ENCODE measurements at regions not wholly inside any gene's neighbourhood (a gene's known extent, or its start where the extent isn't known, plus 50 kb on each side); places are given as distances from the start of the nearest gene placed in this dataset.
"Not testable (repeated sequence)": the region's sequence is repeated elsewhere in the genome, so short reads cannot be mapped to it uniquely, and the experiment has no call there.

GRCh38 chr2:180695586-180696401 lies 284.6 kb upstream of the UBE2E3 start:
- DNase-seq (ENCODE audit: low spot score): no peak

- DNase-seq (ENCODE audit: low spot score): no peak
Measured at GRCh38 chr2:180694445-180695421, 285.7 kb upstream of the UBE2E3 start.

DNA sequence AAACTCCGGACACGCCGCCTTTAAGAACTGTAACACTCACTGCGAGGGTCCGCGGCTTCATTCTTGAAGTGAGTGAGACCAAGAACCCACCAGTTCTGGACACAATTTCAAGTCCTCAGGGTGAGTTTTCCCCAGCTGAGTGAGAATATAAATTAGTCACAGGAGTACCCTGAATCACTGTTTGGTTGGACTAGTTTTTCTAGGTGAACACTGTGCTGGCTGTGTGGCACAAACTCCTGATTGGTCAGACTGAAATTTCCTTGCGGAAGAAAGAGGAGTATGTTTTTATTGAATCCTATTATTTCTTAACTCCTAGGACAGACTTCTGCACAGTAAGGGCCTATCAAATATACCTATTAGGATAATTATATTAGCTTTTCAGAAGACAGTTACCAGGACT lies 288.1 kb upstream of the UBE2E3 start:
- DNase-seq (ENCODE audit: low spot score): no peak

- DNase-seq (ENCODE audit: low spot score): not testable (repeated sequence)
Measured at GRCh38 chr2:180691855-180692223, 288.6 kb upstream of the UBE2E3 start.

DNA sequence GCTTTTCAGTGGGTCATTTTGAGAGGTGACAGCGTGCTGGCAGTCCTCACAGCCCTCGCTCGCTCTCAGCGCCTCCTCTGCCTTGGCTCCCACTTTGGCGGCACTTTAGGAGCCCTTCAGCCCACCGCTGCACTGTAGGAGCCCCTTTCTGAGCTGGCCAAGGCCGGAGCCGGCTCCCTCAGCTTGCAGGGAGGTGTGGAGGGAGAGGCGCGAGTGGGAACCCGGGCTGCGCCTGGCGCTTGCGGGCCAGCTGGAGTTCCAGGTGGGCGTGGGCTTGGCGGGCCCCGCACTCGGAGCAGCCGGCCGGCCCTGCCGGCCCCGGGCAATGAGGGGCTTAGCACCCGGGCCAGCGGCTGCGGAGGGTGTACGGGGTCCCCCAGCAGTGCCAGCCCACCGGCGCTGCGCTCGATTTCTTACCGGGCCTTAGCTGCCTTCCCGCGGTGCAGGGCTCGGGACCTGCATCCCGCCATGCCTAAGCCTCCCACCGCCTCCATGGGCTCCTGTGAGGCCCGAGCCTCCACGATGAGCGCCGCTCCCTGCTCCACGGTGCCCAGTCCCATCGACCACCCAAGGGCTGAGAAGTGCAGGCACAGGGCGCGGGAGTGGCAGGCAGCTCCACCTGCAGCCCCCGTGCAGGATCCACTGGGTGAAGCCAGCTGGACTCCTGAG lies 289.1 kb upstream of the UBE2E3 start:
- DNase-seq (ENCODE audit: low spot score): not testable (repeated sequence)

- DNase-seq (ENCODE audit: low spot score): no peak
Measured at GRCh38 chr2:180690611-180691010, 289.8 kb upstream of the UBE2E3 start.

- DNase-seq (ENCODE audit: low spot score): no peak
Measured at GRCh38 chr2:180682871-180683270, 297.5 kb upstream of the UBE2E3 start.

DNA sequence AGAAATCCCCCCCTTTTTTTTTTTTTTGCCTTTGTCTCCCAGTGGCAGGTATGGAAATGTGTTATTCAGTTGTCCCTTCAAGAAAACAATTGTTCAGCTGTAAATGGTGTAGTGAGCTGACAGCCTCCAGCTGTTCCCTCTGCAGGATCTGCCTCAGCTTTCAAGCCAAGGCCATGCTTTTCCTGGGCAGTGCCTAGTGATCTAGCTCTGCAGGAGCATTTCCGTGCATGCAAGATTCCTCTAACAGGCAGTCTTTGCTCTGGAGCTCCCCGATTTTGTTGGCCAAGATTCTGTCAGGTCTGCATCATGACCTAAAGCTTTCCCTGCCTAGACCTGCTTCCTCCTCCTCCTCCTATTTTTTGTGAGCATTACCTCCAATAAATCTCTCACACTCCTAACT lies 300.7 kb upstream of the UBE2E3 start:
- no peak for DNase-seq (ENCODE audit: low spot score)

DNA sequence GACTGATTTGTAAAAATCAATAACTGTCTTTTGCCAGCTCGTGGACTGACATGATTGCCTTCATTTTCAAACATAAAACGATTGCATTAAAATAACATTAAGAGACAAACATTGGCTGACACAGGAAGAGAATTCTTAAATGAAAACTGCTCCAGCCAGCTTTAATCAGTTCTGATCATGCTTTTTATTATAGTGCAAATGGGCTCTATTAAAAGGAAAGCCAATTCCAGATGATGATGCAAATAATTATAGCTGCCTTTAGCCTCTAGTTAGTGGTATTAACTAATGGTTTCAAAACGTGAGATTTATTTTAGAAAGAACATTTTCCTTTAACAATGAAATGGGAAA lies 301.8 kb upstream of the UBE2E3 start:
- DNase-seq (ENCODE audit: low spot score): no peak

GRCh38 chr2:180677930-180678624 lies 302.3 kb upstream of the UBE2E3 start:
- DNase-seq (ENCODE audit: low spot score): no peak

DNA sequence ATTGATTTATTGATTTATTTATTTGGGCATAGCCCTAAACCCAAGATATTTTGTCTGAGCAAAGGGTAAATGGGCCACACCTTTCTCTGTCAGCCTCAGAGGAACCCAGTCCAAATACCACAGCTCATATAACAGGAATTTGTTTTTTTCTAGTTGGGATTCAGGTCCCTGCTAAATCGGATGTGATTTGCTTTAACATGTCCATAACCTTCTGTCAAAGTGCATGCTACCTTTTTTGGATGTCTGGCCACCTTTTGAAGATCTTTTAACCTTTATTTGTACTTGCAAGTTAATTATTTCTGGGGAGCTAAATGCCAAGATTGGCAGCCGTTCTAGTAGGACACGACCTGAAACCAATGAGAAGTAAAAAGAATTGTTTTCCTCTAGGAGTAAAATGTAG lies 303.2 kb upstream of the UBE2E3 start:
- no peak for DNase-seq (ENCODE audit: low spot score)

GRCh38 chr2:180676520-180677025 lies 303.8 kb upstream of the UBE2E3 start:
- no peak for DNase-seq (ENCODE audit: low spot score)

- DNase-seq (ENCODE audit: low spot score): no peak
Measured at GRCh38 chr2:180675170-180675569, 305.2 kb upstream of the UBE2E3 start.

GRCh38 chr2:180672377-180672776 lies 308.0 kb upstream of the UBE2E3 start:
- DNase-seq (ENCODE audit: low spot score): no peak

DNA sequence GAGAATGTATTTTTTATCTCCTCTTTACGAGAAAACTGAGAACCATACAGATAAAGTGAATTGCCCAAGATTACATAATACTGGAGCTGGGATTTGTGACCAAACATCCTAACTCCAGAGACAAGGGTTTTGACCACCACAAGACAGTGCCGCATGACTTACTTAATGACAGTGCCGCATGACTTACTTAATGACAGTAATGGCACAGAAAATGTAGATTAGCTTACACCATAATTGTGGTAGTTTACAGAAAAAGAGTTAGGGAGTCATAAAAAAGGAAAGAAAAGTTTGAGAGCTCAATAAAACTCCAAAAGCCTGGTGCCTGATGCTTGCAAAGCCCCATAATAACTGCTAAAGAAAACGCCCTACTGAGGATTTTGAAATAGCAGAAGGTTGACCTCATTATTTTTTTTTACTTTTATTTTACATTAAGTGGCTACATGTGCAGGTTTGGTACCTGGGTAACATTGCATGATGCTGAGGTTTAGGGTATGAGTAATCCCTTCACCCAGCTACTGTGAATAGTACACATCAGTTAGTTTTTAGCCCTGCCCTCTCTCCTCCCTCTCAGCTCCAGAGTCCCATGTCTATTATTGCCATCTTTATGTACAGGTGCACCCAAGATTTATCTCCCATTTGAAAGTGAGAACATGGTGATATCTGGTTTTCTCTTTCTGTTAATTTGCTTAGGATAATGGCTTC lies 310.0 kb upstream of the UBE2E3 start:
- no peak for DNase-seq (ENCODE audit: low spot score)

DNA sequence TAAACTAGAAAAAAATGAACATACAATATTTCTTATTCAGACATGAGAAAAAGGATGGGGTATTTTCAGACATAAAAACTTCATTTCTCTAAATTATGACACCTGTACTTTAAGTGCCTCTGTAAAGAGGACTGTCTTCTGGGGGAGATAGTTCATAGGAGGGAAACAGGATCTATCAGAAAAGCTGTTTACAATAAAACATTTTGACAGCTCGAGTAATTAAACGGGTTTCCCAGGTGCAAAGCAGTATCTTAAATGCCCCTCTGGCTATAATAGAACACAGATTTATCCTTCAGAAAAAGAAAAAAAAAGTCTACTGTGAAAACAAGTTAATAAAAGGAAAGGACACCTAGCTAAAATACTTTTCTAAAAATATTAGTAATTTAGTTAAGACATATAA lies 311.4 kb upstream of the UBE2E3 start:
- DNase-seq (ENCODE audit: low spot score): no peak

- no peak for DNase-seq (ENCODE audit: low spot score)
Measured at GRCh38 chr2:180664507-180664906, 315.9 kb upstream of the UBE2E3 start.

- DNase-seq (ENCODE audit: low spot score): no peak
Measured at GRCh38 chr2:180662941-180663471, 317.4 kb upstream of the UBE2E3 start.

DNA sequence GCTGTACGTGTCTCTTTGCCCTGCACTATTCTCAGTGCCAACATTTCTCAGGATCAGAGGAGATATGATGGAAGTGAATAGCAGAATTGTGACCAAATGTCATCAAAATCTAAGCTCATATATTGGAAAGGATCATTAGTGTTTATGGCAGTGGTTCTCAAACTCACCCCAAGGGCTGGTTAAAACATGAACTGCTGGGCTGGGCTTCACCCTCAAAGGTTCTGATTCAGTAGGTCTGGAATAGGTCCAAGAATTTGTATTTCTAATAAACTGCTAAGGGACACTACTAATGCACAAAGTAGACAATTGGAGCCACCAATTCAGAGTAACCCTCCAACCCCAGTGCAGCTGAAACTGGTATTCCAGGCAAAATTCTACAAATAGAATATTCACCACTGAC lies 317.9 kb upstream of the UBE2E3 start:
- DNase-seq (ENCODE audit: low spot score): no peak

GRCh38 chr2:180661686-180662030 lies 318.7 kb upstream of the UBE2E3 start:
- no peak for DNase-seq (ENCODE audit: low spot score)
